HG02759 (cell line): ENCODE measurements at regions not wholly inside any gene's neighbourhood (a gene's known extent, or its start where the extent isn't known, plus 50 kb on each side); places are given as distances from the start of the nearest gene placed in this dataset.

ENCODE experiments used
- ATAC-seq: cut with Tn5 transposase; IDR thresholded peaks from one replicate; pipeline ENCODE4 v1.9.1; 2021; ENCODE audit warnings: mild to moderate bottlenecking, moderate library complexity; ENCODE audit not compliant: unreplicated experiment

DNA sequence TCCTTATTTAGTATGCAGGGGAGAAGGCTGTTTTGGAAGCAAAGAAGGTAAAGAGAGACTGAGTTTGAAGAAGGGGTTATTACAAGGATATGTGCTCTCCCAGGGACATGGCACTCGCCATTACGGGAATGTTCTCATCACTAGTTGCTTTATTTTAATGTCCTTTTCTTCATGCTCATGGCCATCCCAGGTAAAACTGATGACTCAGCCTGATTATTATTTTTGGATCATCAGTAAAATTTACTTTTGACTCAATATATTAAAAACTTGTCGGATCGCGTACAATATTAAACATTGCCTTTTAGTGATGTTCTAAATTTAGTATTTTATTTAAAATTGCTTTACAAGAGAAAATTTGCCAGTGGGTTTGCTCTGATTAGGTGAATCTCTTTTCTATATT lies 414.7 kb downstream of the TLE4 start:
- ATAC-seq, result no peak

DNA sequence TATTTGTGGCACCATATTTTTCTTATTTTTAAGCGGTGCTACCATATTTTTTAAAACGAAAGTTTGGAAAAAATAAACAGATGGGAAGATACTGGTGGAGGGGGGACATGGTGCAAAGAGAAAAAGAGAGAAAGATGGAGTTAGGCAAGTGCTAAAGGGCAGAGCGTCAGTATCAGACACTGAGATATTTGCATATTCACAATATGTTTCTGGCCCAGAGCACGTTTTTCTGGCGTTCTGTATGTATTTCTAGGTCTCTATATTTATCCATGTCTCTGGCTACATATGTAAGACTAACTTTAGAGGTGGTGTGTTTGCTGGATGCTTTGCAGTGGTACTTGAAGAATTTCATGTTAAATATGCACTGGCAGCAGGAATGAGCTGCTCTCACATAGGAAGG lies 414.0 kb downstream of the TLE4 start:
- ATAC-seq, result no peak

DNA sequence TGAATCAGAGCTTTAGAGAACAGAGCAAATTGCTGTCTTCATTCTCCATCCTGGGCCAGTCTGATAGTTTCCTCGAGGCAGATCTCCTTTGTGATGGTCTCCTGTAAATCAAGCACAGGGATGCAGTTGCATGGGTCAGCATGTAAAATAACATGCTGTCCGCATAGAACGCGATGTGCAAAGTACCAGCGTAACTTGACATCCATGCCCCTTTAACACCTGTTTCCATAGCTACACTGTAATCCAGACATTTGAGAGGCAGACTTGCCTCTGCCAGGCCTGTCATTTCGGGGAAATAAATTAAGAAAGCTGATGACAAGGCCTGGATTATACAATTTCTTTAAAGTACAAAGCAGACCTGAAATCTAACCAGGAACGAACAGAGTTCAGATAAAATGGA lies 413.5 kb downstream of the TLE4 start:
- no peak for ATAC-seq

DNA sequence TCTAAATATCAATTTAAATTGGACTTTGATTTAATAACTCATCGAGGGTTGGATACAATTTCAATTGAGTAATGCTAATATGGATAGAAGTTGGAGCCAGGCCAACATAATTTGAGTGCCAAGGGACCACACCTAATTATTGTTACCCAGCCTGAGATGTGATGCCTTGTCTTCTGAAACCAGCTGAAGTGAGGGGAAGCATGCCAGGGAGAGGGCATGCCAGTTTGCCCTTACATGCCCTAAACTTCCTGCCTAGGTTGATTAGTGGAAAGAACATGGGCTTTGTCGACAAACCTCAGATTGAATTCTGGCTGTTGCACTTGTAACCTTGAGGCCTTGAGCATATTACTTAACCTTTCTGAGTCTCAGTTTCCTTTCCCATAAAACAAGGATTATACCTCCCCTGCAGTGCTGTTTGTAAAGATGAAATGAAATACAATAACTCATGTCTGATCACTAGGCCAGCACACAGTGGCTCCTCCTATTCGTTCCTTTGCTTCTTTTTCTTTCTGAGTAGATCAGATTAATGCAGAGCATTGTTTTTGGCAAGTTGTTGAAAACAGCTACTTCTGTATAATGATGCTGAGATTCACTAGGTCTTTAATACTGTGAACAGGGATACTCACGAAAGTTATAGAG lies 412.8 kb downstream of the TLE4 start:
- ATAC-seq, result no peak

DNA sequence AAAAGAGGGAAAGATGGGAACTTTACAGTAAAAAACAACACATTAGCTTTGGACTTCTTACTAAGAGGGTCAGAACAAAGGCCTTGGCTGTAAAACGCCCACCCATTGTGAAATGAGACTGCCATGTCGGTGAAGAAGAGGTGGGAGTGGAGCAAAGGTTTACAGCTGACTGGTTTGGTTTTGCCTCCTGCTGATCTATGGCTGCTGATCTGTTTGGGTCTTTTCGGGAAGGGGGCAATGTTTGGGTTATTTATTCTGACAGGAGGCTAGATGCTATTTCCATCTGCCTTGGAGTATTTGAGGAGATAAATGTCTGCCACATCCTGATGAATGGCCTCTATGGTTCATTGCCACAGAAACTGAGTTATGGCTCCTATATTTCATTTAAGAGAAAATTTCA lies 408.7 kb downstream of the TLE4 start:
- ATAC-seq, result no peak

DNA sequence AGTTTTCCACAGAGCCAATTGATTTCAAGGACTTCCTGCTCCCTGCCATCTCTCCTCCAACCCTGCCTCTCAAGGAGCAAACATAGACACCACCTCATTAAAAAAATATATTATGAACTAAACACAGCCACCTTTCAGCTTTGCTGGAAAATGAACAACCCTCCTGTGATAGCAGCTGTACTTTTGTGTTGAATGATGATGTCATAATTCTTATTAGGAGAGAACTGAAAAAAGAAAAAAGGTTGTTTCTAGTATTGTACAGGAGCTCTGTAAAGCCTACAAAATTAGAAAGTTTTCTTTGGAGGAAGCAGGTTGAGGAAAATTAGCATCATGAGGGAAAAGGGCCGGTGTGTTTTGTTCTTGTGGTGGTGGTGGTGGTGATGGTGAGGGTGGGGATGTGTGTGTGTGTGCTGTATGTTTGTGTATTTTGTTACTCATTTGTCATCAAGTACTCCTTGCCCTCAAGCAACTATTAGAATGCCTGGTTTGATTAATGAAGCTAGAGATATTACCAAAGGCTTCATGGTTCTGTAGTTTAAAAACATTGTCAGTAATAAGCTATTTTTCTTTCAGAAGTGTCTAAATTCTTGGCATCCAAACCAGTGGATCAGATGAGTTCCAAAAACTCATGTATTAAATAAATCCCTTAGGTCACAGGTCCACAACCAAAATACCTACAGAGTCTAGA lies 405.9 kb downstream of the TLE4 start:
- ATAC-seq, result no peak

DNA sequence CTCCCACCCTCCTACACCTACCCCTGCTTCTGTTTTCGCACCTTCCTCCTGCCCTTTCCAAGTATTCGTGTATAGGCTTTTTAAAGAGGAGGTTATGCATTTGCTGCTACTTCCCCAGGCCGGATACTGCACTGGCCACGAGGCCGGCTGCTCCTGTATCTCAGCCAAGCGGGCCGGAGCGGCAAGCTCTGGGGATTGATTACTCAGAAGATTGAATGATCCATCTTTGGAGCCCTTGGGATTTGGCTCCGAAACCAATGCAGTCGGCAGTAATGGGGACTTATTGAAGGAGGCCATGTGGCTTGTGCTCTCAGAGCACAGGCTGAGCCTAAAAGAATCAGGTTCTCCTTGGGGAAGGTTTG lies 405.3 kb downstream of the TLE4 start:
- no peak for ATAC-seq

DNA sequence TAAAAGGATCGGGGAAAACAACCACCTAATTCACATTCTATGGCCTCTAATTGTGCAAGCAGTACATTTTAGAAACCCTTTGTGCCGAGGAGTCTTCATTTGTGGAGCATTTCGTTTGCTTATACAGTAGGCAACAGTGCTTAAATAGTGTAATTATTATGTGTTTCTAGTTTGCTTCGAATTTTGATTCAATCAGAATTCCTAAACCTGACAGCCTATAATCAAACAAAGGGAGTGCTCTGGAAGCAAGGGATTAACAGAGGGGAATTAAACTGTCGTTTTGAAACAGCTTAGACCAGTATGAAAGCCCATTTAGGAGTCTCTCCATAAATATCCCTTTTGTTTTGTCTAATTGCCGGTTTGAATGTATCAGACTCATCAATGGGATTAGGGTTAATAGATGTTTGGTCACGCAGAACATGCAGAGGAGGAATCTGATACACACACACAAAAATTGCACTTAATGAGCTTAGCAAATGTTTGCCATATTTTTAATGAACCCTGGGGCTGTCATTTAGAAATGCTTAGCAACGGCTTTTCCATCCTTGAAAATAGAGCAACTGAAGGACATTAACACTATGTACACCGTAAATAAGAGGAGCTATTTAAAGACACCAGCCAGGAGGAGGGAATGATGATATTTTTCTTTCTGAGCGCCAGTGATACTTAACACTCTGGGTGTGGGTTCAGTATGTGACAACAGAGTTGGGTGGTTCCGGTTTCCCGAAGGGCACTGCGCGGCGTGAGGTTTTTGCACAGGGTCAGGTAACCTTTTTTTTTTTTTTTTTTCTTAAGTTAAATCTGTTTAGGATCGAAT lies 404.7 kb downstream of the TLE4 start:
- no peak for ATAC-seq

DNA sequence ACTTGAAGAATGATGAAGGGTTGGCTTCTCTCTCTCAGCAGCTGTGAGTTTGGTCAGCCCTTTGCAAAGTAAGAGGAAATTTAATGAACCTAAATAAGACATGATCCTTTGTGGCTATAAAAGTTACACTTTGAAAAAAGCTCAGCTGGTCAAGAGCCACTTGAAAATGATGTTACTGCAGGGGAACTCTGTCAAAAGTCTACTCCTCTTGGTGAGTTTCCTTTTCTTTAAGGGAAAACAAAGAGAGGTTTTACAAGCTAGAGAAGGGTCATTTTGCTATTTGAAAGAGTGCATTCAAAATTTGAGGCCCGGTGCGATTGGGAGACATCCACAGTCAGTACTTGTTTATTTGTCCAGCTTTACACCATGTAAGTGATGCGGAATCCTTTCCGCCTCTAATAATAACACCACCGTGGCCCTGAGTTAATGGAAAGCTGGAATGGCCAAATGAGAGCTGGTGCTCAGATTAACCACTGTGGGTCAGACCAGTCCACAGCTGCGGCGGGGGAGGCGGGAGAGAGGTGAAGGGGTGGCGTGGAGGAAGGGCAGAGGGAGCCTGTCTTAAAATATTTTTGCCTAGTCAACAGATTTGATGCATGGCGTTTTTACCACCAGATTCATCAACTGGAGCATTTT lies 404.0 kb downstream of the TLE4 start:
- no peak for ATAC-seq

DNA sequence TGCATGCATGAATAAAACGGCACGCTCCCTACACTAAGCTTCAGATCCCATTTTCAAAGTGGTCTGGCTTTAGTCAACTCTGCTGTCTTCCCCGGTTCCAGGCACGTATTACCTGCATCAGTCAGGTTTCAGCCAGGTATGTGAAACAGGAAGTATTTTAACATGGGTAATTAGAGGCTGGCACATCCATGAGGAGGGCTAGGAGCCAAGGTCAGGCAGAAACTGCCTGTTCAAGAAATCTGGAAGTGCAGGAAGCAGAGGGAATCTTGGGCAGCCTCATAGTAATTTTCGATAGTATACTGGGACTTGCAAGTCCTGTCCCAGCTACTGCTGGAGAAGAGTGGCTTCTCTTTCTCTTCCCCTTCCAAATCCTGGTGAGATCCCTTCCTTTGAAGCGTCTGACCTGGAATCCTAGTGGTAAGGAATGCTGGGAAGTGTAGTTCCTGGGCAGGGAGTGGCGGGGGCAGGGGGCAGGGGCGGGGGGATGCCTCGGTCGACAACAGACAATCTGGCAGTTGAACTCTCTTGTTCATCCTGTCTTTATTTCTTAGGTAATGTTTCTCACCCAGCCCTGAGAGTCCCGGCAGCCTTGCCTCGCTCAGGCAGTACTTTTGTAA lies 403.1 kb downstream of the TLE4 start:
- ATAC-seq, result no peak

DNA sequence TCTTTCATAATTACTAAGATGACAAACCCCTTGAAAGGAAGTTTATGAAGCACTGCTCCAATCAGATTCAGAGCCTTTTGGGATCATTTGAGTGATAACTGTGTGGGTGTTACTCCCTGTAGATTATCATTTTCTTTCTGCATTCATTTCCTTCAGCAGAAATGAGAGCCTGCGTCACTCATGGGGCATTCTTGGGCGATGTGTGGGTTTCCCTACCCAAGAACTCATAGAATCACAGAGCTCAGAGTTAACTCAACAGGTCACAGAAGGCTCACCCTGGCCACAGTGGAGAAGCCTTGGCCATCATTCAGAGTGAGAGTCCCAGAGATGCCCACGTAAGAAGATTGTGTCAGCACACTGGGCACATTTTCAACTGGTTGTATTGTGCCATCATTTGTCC lies 401.9 kb downstream of the TLE4 start:
- ATAC-seq, result no peak

DNA sequence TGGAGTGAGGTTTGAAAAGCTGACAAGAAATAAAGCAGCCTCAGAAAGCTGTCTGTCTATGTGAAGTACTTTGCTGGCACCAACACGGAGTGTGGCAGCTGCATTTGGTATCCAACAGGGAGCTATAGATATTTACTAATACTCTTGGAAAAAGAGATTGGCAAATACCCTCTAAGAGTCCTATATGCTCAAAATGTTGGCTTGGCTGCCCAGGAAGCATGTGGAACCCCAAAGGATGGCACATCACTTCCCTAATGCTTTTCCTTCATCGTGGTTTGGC lies 398.3 kb downstream of the TLE4 start:
- no peak for ATAC-seq

DNA sequence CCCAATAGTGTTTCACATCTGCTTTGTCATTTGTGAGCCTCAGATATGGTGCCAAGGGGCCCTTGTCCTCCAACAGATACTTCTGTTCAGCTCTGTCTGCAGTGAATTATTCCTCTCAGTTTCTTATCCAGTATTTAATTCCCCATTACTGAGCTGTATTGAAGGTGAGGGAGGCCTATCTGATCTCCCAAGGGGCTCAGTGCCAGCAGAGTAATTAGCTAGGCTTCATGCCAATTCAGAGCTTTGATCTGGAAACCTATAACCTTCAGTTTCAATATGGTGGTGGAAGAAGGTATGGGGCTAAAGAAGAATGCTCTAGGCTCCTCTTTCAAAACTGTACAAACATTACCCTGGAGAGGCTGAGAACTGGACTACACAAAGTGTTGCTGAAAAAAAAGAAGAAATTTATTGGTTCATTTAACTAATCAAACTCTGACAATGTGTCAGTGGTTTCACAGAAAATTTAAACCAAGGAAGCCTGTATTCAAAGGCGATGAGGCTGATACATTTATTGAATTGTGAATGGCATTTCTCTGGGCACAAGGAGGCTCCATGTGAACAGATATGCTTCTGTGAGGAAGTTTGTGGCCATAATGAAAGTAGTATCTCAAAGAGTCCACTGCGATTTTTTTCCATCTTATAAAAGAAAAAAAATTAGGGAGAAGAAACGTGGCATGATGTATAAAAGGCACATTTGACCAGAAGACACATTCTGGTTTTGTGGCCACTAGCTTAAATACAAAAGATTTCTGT lies 397.8 kb downstream of the TLE4 start:
- no peak for ATAC-seq

DNA sequence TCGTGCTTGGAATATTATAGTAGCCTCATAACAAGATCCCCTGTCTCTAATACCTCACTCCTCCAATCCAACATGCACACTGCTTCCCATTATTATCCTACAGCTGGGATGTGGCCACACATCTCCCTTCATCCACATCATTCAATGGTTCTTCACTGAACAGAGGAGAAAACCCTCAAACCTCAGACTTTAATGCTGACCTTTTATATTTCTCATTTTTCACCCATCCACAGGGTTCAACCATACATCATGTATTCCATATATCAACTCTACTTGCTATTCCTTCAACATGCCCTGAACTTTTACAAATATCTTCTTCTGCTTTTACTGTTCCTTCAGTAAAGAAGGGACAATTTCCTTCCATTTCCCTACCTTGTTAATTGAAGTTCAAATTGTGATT lies 396.8 kb downstream of the TLE4 start:
- no peak for ATAC-seq

DNA sequence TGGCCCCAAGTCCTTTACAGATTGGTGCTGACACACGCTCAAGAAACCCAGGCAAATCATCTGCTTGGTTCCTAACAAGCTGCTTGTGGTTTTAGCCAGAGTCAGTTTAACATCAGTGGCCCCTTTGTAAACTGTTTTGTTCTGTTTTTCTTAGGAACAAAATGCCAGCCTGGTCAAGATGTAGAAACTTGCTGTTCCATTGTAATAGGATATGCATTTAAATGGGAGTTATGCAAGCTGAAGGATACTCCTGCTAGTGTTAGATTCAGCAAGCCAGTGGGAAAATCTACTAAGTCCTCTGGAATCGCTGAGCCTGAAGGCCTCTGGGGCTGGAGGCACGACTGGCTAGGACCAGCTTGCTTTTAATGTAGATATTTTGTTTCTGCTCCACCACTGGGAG lies 391.1 kb downstream of the TLE4 start:
- no peak for ATAC-seq

DNA sequence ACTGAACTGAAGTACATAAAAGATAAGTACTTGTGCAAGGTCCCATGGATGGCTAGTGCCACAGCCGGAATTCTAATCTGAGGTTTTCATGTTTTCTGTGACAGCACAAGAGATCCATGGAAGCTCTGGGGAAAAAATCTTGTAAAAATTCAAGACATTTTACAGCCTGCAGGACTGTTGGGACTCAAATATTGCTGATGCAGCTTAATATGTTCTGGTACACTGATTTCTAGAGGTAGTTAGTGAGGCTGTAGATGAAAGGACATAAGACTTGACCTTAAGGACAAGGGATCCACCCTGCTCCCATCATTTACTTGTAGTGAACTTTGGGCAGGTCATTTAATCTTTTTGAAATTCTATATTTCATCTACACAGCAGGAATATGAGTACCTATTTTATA lies 390.4 kb downstream of the TLE4 start:
- ATAC-seq, result no peak

DNA sequence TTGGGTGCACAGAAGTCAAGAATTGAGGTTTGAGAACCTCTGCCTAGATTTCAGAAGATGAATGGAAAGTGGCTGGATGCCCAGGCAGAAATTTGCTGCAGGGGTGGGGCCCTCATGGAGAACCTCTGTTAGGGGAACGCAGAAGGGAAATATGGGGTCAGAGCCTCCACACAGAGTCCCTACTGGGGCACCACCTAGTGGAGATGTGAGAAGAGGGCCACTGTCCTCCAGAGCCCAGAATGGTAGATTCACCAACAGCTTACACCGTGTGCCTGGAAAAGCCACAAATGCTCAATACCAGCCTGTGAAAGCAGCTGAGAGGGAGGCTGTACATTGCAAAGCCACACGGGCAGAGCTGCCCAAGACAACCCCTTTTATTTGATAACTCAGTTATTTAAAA lies 383.5 kb downstream of the TLE4 start:
- no peak for ATAC-seq

DNA sequence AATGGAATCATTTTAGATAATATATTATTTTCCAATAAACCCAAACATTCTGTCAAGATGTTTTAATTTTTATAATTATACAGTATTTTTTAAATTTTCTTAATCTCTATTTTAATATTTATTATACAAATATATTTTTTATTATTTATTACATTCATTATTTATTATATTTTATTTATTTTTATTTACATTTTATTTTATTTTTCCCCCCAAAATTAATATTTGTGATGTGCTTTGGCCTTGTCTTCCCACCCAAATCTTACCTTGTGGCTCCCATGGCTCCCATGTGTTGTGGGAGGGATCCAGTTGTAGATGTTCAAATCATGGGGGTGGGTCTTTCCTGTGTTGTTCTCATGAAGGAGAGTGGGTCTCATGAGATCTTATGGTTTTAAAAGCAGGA lies 382.1 kb downstream of the TLE4 start:
- no peak for ATAC-seq

DNA sequence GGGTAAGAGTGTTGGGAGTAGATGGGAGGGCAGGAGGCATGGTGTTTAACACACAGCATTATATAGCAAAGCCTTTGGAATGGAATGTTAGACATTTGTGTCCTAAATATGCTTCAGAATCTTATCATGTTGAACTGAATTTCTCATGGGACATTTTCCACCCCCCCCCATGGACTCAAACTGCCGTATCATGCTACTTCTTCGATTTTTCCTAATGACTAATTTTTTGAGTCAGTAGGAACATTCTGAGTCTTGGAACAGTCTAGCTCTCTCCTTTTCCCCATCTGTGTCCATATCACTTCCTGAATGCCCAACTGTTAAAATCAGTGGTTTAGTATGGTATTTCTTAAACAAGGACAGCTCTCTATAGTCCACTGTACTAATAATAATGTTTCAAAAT lies 380.6 kb downstream of the TLE4 start:
- ATAC-seq, result no peak

DNA sequence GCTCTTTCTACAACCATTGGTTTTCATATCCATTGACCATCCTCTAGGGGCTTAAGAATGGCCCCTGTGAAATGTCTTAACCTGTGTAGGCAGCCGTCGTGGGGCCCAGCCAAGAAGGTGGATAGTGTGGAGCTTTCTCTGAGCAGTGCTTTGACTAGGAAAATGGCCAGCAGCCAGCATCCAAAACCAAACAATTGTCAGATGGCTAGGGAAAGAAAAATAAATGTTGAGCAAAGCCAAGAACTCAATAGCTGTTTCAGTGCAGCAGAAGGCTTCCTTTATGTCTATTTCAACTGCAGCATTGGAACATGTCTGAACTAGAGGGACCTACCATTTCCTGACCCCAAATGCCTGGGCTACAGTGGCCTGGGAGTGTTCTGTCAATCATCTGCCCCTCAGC lies 374.9 kb downstream of the TLE4 start:
- ATAC-seq, result no peak

DNA sequence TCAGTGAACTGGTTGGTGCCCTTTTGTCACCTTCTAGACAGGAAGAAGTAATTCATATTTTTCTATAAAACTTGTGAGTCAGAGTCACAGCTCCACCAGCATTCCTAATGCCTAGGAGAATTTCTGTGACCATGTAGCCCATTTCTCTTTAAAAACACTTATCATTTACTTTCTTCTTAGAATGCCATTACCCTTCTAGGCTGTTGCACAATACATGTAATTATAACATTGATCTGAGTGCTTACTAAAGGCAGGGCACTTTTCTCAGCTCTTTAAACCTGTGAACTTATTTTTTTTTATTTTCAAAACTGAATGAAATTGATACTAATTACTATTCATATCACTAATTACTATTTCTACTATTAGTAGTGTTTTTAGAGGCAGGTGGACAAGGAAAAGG lies 373.7 kb downstream of the TLE4 start:
- ATAC-seq, result no peak
